HEK293 (cell line): ENCODE measurements at regions not wholly inside any gene's neighbourhood (a gene's known extent, or its start where the extent isn't known, plus 50 kb on each side); places are given as distances from the start of the nearest gene placed in this dataset.

Experiments
- CTCF ChIA-PET: fragments of 350-600 bp; formaldehyde crosslinking; extraction: SDS; loops from one replicate; lab custom pipeline; 2021; ENCODE audit warnings: antibody characterized with exemption; lab: Yijun Ruan, JAX
- POLR2A ChIA-PET: fragments of 300-600 bp; formaldehyde crosslinking; extraction: SDS; loops from one replicate; lab custom pipeline; 2020; ENCODE audit warnings: antibody characterized with exemption, inconsistent platforms; lab: Yijun Ruan, JAX
- H3K27ac ChIP-seq: fragments of 200-500 bp; sonication (Bioruptor generic); 2 replicates; pipeline ENCODE4 v1.5.1; 2014; ENCODE audit warnings: low read depth, low read length, control low read depth, inconsistent platforms; ENCODE audit errors: extremely low read depth
- H3K36me3 ChIP-seq, 2 experiments: fragments of 200-500 bp in 1 of 2; sonication (Bioruptor generic) in 1 of 2; 1 replicate in 1 of 2; 2 replicates in 1 of 2; pipeline ENCODE4 v1.5.1; 2014 to 2017; ENCODE audit warnings: inconsistent platforms in 2 of 2, low read length in 2 of 2; ENCODE audit not compliant: control insufficient read depth in 2 of 2, insufficient read depth in 1 of 2
- H3K4me1 ChIP-seq: fragments of 200-500 bp; sonication (Bioruptor generic); 2 replicates; pipeline ENCODE4 v1.5.1; 2014; ENCODE audit warnings: mild to moderate bottlenecking, low read length, inconsistent platforms; ENCODE audit not compliant: control insufficient read depth, insufficient read depth
- H3K4me3 ChIP-seq: 2 replicates; pipeline ENCODE4 v1.5.1; 2011; ENCODE audit warnings: low read depth, mild to moderate bottlenecking, control low read depth, low read length, moderate library complexity
- H3K9me3 ChIP-seq: fragments of 200-500 bp; sonication (Bioruptor generic); 2 replicates; pipeline ENCODE4 v1.5.1; 2014; ENCODE audit warnings: low read depth, low read length, inconsistent platforms; ENCODE audit not compliant: control insufficient read depth, insufficient read depth
- EGR2 ChIP-seq: fragments of 450-650 bp; formaldehyde crosslinking; IDR thresholded peaks from 2 replicates; pipeline ENCODE4 v1.5.1; 2016; ENCODE audit warnings: low read depth, missing biosample characterization, missing genetic modification characterization
- GLIS2 ChIP-seq: fragments of 450-650 bp; formaldehyde crosslinking; IDR thresholded peaks from 2 replicates; pipeline ENCODE4 v1.5.1; 2016; ENCODE audit warnings: missing biosample characterization, missing genetic modification characterization
- KLF9 ChIP-seq: fragments of 450-650 bp; formaldehyde crosslinking; IDR thresholded peaks from 2 replicates; pipeline ENCODE4 v1.5.1; 2016; ENCODE audit warnings: missing biosample characterization, missing genetic modification characterization, low read depth
- MZF1 ChIP-seq: fragments of 450-650 bp; formaldehyde crosslinking; IDR thresholded peaks from 2 replicates; pipeline ENCODE4 v1.5.1; 2017; ENCODE audit warnings: missing biosample characterization, missing genetic modification characterization, borderline replicate concordance
- ZNF157 ChIP-seq: fragments of 450-650 bp; formaldehyde crosslinking; IDR thresholded peaks from 2 replicates; pipeline ENCODE4 v1.5.1; 2016; ENCODE audit warnings: missing biosample characterization, missing genetic modification characterization
- ZNF16 ChIP-seq: fragments of 450-650 bp; formaldehyde crosslinking; IDR thresholded peaks from 2 replicates; pipeline ENCODE4 v1.5.1; 2016; ENCODE audit warnings: low read depth, missing biosample characterization, missing genetic modification characterization
- ZNF175 ChIP-seq: fragments of 450-650 bp; formaldehyde crosslinking; IDR thresholded peaks from 2 replicates; pipeline ENCODE4 v1.5.1; 2016; ENCODE audit warnings: missing biosample characterization, missing genetic modification characterization
- ZNF266 ChIP-seq: fragments of 450-650 bp; formaldehyde crosslinking; IDR thresholded peaks from 2 replicates; pipeline ENCODE4 v1.5.1; 2016; ENCODE audit warnings: missing biosample characterization, missing genetic modification characterization, low read depth
- ZNF416 ChIP-seq: fragments of 450-650 bp; formaldehyde crosslinking; IDR thresholded peaks from 2 replicates; pipeline ENCODE4 v1.5.1; 2016; ENCODE audit warnings: missing biosample characterization, missing genetic modification characterization
- ZNF510 ChIP-seq: fragments of 450-650 bp; formaldehyde crosslinking; IDR thresholded peaks from 2 replicates; pipeline ENCODE4 v1.5.1; 2018; ENCODE audit warnings: mild to moderate bottlenecking, missing genetic modification characterization, missing biosample characterization; ENCODE audit not compliant: insufficient replicate concordance
- ZNF514 ChIP-seq: fragments of 450-650 bp; formaldehyde crosslinking; IDR thresholded peaks from 2 replicates; pipeline ENCODE4 v1.5.1; 2016; ENCODE audit warnings: missing biosample characterization, missing genetic modification characterization
- ZNF544 ChIP-seq: fragments of 450-650 bp; formaldehyde crosslinking; IDR thresholded peaks from 2 replicates; pipeline ENCODE4 v1.5.0; 2017; ENCODE audit warnings: missing biosample characterization, missing genetic modification characterization
- ZNF549 ChIP-seq: fragments of 450-650 bp; IDR thresholded peaks from 2 replicates; pipeline ENCODE4 v1.5.1; 2018; ENCODE audit warnings: missing biosample characterization, missing genetic modification characterization, mild to moderate bottlenecking, inconsistent platforms, moderate library complexity
- ZNF621 ChIP-seq: fragments of 450-650 bp; formaldehyde crosslinking; IDR thresholded peaks from 2 replicates; pipeline ENCODE4 v1.5.1; 2017; ENCODE audit warnings: missing biosample characterization, missing genetic modification characterization
- ZNF623 ChIP-seq: fragments of 450-650 bp; formaldehyde crosslinking; IDR thresholded peaks from 2 replicates; pipeline ENCODE4 v1.5.1; 2016; ENCODE audit warnings: missing biosample characterization, missing genetic modification characterization
- ZNF670 ChIP-seq: fragments of 450-650 bp; formaldehyde crosslinking; IDR thresholded peaks from 2 replicates; pipeline ENCODE4 v1.5.1; 2016; ENCODE audit warnings: missing biosample characterization, missing genetic modification characterization, low read depth
- ZNF707 ChIP-seq: fragments of 450-650 bp; formaldehyde crosslinking; IDR thresholded peaks from 2 replicates; pipeline ENCODE4 v1.5.1; 2016; ENCODE audit warnings: missing biosample characterization, missing genetic modification characterization
- ZNF747 ChIP-seq: fragments of 450-650 bp; formaldehyde crosslinking; IDR thresholded peaks from 2 replicates; pipeline ENCODE4 v1.5.1; 2016; ENCODE audit warnings: missing biosample characterization, missing genetic modification characterization
- ZNF76 ChIP-seq: fragments of 450-650 bp; formaldehyde crosslinking; IDR thresholded peaks from 2 replicates; pipeline ENCODE4; 2016; ENCODE audit warnings: low read depth, missing biosample characterization, missing genetic modification characterization, borderline replicate concordance
- ZNF785 ChIP-seq: fragments of 450-650 bp; formaldehyde crosslinking; IDR thresholded peaks from 2 replicates; pipeline ENCODE4 v1.5.1; 2016; ENCODE audit warnings: missing biosample characterization, missing genetic modification characterization
- TF ChIP-seq, protein P1 (sequence below): fragments of 450-650 bp; formaldehyde crosslinking; IDR thresholded peaks from 2 replicates; pipeline ENCODE4 v1.5.1; 2016; ENCODE audit warnings: missing biosample characterization, missing genetic modification characterization
- TF ChIP-seq, protein P2 (sequence below): fragments of 450-650 bp; formaldehyde crosslinking; IDR thresholded peaks from 2 replicates; pipeline ENCODE4 v1.5.1; 2016; ENCODE audit warnings: missing biosample characterization, missing genetic modification characterization, low read depth
- TF ChIP-seq, protein P3 (sequence below): fragments of 450-650 bp; formaldehyde crosslinking; IDR thresholded peaks from 2 replicates; pipeline ENCODE4 v1.5.1; 2016; ENCODE audit warnings: missing biosample characterization, missing genetic modification characterization
- TF ChIP-seq, protein P4 (sequence below): fragments of 450-650 bp; formaldehyde crosslinking; IDR thresholded peaks from 2 replicates; pipeline ENCODE4 v1.5.1; 2016; ENCODE audit warnings: missing biosample characterization, missing genetic modification characterization

DNA sequence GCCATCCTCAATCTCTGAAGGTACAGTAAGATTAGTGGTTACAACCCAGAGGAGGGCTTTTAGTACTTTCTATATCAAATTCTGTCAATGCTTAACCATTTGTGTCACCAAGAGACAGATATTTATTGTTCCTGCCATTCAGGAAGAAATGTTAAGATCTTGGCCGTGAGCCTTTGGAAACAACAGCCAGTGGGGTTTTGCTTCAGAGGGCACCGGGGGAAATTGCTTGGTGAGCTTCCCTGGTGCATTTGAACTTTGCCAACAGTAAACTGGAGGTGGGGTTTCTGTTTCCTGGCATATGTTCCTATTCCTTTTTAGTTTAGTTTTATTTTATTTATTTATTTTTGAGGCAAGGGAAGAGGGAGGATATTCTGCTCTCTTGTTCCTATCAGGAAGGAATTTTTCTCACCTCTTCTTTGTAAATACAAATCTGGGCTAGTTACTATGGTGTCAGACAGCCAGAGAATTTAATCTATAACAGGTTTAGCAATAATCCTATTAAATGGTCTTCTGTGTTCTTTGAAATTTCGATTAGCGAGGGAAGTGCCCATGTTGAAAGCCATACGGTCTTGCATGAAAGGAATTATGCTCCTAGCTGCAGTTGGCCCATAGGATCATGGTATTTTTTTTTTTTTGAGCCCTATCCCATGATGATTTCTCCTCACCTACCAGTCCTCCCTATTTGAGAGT lies 95.7 kb downstream of the MAIP1 start (continued):
- TF ChIP-seq, protein P1, sequence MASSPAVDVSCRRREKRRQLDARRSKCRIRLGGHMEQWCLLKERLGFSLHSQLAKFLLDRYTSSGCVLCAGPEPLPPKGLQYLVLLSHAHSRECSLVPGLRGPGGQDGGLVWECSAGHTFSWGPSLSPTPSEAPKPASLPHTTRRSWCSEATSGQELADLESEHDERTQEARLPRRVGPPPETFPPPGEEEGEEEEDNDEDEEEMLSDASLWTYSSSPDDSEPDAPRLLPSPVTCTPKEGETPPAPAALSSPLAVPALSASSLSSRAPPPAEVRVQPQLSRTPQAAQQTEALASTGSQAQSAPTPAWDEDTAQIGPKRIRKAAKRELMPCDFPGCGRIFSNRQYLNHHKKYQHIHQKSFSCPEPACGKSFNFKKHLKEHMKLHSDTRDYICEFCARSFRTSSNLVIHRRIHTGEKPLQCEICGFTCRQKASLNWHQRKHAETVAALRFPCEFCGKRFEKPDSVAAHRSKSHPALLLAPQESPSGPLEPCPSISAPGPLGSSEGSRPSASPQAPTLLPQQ (tag by site-specific recombination) = no peak
- TF ChIP-seq, protein P2, sequence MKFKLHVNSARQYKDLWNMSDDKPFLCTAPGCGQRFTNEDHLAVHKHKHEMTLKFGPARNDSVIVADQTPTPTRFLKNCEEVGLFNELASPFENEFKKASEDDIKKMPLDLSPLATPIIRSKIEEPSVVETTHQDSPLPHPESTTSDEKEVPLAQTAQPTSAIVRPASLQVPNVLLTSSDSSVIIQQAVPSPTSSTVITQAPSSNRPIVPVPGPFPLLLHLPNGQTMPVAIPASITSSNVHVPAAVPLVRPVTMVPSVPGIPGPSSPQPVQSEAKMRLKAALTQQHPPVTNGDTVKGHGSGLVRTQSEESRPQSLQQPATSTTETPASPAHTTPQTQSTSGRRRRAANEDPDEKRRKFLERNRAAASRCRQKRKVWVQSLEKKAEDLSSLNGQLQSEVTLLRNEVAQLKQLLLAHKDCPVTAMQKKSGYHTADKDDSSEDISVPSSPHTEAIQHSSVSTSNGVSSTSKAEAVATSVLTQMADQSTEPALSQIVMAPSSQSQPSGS (tag by site-specific recombination) = no peak
- TF ChIP-seq ZNF623 (no peak), ZNF621 (tag by site-specific recombination) (no peak), ZNF416 (tag by site-specific recombination) (no peak), ZNF266 (tag by site-specific recombination) (no peak), ZNF670 (tag by site-specific recombination) (no peak), ZNF747 (tag by site-specific recombination) (no peak), GLIS2 (tag by site-specific recombination) (no peak), ZNF175 (tag by site-specific recombination) (no peak)

DNA sequence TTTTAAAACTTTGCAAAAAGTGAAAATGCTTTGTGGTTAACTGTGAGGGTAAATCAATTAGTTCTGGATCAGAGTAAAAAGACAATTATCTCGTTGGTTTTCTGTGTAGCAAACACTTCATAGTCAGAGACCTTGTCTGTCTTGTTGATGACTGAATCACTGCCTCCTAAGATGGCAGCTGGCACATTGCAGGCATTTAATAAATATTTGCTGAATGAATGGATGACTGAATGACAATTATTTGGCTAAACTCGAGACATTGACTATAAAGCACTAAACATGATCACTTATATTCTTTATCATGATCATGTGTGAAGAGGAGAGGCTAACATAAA lies 96.2 kb downstream of the MAIP1 start:
- Histone ChIP-seq H3K27ac (no peak overlapping the region), H3K4me3 (no peak overlapping the region), H3K36me3 (no peaks in the 10 kb centered on the region), H3K9me3 (no peaks in the 10 kb centered on the region), H3K4me1 (no peaks in the 10 kb centered on the region)
- ChIA-PET CTCF (no interaction called here), POLR2A (no interaction called here)
- TF ChIP-seq ZNF157 (no peak), ZNF76 (tag by site-specific recombination) (no peak), MZF1 (tag by site-specific recombination) (no peak), ZNF544 (tag by site-specific recombination) (no peak), ZNF707 (tag by site-specific recombination) (no peak), ZNF16 (tag by site-specific recombination) (no peak), EGR2 (tag by site-specific recombination) (no peak), ZNF514 (no peak), KLF9 (tag by site-specific recombination) (no peak), ZNF785 (tag by site-specific recombination) (no peak), ZNF621 (tag by site-specific recombination) (no peak), ZNF549 (no peak), ZNF510 (no peak)
- TF ChIP-seq, protein P3, sequence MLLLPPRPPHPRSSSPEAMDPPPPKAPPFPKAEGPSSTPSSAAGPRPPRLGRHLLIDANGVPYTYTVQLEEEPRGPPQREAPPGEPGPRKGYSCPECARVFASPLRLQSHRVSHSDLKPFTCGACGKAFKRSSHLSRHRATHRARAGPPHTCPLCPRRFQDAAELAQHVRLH (tag by site-specific recombination) = no peak
- TF ChIP-seq, protein P4, sequence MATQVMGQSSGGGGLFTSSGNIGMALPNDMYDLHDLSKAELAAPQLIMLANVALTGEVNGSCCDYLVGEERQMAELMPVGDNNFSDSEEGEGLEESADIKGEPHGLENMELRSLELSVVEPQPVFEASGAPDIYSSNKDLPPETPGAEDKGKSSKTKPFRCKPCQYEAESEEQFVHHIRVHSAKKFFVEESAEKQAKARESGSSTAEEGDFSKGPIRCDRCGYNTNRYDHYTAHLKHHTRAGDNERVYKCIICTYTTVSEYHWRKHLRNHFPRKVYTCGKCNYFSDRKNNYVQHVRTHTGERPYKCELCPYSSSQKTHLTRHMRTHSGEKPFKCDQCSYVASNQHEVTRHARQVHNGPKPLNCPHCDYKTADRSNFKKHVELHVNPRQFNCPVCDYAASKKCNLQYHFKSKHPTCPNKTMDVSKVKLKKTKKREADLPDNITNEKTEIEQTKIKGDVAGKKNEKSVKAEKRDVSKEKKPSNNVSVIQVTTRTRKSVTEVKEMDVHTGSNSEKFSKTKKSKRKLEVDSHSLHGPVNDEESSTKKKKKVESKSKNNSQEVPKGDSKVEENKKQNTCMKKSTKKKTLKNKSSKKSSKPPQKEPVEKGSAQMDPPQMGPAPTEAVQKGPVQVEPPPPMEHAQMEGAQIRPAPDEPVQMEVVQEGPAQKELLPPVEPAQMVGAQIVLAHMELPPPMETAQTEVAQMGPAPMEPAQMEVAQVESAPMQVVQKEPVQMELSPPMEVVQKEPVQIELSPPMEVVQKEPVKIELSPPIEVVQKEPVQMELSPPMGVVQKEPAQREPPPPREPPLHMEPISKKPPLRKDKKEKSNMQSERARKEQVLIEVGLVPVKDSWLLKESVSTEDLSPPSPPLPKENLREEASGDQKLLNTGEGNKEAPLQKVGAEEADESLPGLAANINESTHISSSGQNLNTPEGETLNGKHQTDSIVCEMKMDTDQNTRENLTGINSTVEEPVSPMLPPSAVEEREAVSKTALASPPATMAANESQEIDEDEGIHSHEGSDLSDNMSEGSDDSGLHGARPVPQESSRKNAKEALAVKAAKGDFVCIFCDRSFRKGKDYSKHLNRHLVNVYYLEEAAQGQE = no peak
